ENCODE measurements at regions not wholly inside any gene's neighbourhood (a gene's known extent, or its start where the extent isn't known, plus 50 kb on each side); places are given as distances from the start of the nearest gene placed in this dataset.
"Not testable (repeated sequence)": the region's sequence is repeated elsewhere in the genome, so short reads cannot be mapped to it uniquely, and the experiment has no call there.

GRCh38 chr1:182157187-182157586, 95.7 kb upstream of the ZNF648 start (continued):
- no peak for TF ChIP-seq ZHX2 (IDR thresholded peaks at IDR 0.05; ENCODE audit: low read depth)
- TF ChIP-seq ZHX2 (CRISPR knock-in tag; IDR thresholded peaks at IDR 0.05; ENCODE audit: borderline replicate concordance) = no peak
- TF ChIP-seq SOX5 (CRISPR knock-in tag; IDR thresholded peaks at IDR 0.05; ENCODE audit: borderline replicate concordance) = no peak
- TF ChIP-seq ZBTB7B (CRISPR knock-in tag; IDR thresholded peaks at IDR 0.05) = no peak

GRCh38 chr1:182154425-182154824, 92.9 kb upstream of the ZNF648 start:
- FAIRE-seq; in situ Hi-C loops (cut with HindIII; ENCODE audit: extremely low pct_ligation_motif_present, low pct_unique_long_range_greater_than_20kb); intact Hi-C loops (cut with micrococcal nuclease; ENCODE audit: unreplicated experiment); H3K79me2 ChIP-seq (ENCODE audit: insufficient read depth, low read length); H3K4me1 ChIP-seq (ENCODE audit: insufficient read depth, low read length); H3K4me2 ChIP-seq (ENCODE audit: low read depth, low read length); H4K20me1 ChIP-seq (ENCODE audit: insufficient read depth, low read length); BruUV-seq (replicated peaks); H3K9ac ChIP-seq (ENCODE audit: insufficient read depth, low read depth, low read length); H3K4me3 ChIP-seq (replicated peaks in 1 of 3; ENCODE audit: insufficient read depth in 1 of 3, low read depth in 2 of 3, low read length in 3 of 3); POLR2A ChIA-PET; DNase-seq (ENCODE audit: low spot score); H2AFZ ChIP-seq (ENCODE audit: low read length); H3K9me3 ChIP-seq (ENCODE audit: low read length); CTCF ChIA-PET (ENCODE audit: low intra/inter-chr PET ratio, low total read pairs); H3K27me3 ChIP-seq (ENCODE audit: control insufficient read depth in 1 of 2, insufficient read depth in 2 of 2, low read length in 2 of 2); H3K27ac ChIP-seq (ENCODE audit: extremely low read length, insufficient read depth, low read length); ATAC-seq; H3K36me3 ChIP-seq (replicated peaks in 1 of 2; ENCODE audit: control insufficient read depth in 1 of 2, insufficient read depth in 2 of 2, low read length in 2 of 2): not testable (repeated sequence)
- WGBS (ENCODE audit: low lambda C conversion rate) = 85% methylated on average over 1 of the region's 1 CpG
